Left hindlimb (tissue), 1 donor: ENCODE measurements at regions not wholly inside any gene's neighbourhood (a gene's known extent, or its start where the extent isn't known, plus 50 kb on each side); places are given as distances from the start of the nearest gene placed in this dataset.

ENCODE experiments used
- DNase-seq: peaks from one replicate; pipeline ENCODE4 v3.0.0-alpha.2; 2018

DNA sequence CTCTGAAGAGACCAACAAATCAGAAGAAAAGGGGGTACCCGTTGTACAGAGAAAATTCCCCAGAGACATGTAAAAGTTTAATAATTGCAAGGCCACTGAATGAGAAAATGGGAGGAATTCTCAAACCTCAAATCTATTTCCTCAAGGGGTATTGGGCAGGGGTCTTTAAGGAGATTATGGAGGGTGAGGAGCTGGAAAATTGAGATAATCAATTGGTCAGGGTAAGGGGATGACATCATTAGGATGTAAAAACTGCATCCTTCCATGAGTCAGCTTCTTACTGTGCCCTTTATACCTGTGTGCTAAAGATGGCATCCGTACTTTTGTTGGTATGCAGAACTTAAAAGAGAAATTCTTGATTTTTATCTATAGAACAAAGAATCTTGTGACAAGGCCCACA, 641.5 kb downstream of the LRFN5 start:
- DNase-seq = no peak

DNA sequence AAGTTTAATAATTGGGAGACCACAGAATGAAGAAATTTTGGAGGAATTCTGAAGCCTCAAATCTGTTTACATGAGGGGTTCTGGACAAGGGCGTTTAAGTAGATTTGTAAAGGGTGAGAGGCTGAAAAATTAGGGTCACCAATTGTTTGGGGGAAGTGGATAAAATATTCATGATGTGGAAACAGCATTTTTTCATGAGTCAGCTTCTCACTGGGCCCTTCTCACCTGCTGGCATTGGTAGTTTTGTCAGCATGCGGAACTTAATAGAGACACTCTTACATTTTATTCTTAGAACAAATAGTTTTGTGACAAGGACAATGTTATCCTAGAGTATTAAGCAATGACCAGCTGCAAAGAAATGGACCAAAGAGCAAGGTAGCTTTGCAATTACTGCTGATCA, 634.4 kb downstream of the LRFN5 start:
- no peak for DNase-seq

DNA sequence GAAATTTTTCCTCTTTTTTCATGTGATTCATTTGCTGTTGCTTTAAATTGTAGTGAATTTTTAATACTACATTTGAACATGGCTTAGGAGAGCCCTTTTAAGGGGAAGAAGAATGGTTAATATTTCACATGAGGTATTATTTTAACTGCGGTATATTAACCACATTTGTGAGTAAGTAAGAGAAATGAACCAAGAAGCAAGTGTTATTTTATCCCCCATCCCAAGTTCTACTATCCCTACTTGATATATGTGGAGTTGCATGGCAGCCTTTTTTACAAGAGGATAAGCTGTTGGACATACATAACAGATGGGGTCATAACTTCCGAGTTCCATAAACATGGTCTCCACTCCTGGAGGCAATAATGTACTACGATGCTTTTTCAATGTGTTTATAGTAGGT, 623.3 kb downstream of the LRFN5 start:
- no peak for DNase-seq

DNA sequence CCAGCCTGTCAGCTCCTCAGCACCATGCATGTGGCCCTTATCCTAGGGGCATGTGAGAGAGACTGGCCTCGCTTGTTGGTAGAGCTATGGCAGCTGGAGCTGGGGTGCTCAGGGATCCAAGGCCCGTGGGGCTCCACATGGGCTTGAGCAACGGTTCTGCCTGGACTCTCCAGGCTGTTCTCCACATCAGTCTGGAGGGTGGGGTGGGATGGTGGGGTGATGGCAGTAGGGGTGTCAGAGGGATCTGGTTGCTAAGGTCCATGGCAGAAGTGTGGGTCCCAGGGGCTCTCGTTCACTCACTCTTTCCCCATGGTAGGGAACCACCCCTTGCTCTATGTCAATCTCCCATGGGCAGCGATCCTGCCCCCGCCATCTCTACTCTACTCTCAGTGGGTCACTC, 622.6 kb downstream of the LRFN5 start:
- DNase-seq = no peak

DNA sequence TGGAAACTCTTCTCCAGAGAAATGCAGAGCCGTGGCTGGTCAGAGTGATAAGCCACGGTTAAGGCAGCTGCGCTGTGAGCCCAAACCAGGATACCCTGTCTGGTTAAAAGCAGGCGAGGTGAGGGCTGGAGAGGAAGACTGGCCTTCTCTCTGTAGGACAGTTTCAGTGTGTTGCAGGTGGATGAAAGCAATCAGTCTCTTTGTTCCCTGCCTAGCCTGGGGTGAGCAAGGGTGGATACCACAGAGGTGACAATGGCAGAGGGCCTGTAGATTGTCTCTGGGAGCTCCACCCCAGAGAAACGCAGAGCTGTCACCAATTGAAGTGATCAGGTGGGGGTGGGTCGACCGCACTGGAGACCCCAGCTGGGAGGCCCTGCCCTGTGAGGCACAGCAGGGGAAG, 621.9 kb downstream of the LRFN5 start:
- DNase-seq = no peak

DNA sequence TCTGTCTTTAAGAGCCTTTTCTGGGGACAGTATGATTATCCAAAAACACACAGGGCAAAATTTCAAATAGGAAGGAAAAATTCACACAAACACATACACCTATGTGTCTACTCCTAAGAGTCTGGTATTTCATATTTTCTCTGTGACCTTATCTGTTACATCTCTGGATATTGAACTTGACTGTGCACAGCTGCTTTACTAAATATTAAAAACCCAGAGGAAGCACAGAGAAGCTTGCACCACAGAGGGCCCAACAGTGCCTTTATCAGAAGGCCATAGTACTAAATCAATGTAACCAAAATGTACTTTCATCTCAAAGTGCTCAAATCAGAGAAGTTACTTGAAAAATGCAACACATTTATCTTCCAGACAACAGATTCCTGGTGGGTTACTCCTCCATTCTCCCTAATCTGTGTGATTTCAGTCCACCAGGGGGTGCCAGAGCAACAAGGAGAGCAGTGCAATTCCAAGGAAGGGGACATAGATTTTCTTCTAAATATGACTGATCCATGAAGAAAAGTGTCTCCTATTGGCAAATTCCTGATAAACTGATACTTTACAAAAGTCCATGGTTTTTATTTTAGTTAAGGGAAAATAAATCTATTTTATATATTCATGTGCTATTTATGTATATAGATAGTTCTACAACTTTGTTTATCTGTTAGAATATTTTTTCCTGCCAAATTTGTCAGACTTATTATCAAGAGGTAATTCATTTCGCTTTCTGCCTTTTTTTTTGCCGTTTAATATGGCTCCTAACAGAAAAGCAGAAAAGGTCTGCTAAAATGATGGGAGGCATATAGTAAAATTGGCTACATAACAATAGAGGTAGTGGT, 617.6 kb downstream of the LRFN5 start:
- peak; percentile 66 for DNase-seq

DNA sequence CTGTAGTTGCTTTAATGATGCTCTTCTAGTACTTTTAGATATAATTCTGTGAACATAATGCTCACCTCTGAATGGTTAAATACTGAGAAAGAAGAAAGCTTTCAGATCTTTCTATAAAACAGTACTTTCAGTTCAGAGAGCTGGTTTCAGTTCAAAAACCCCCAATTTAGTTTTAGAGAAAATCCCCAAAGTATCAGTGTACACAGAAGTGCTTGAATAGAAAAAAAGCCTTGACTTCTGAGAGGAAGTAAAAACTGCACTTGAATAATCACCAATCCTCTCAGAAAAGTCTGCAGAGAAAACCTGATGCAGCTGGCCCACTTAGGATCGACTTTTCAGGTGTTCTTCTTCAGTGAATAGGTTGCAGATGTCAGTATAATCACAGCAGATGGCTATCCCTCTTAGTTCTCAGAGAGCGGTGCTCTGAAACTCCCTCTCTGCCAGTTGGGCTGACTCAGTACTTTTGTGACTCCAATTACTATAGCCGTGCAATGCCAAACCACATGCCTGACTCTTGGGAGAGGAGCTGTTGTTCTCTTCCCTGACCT, 616.3 kb downstream of the LRFN5 start:
- peak; percentile 55 for DNase-seq

DNA sequence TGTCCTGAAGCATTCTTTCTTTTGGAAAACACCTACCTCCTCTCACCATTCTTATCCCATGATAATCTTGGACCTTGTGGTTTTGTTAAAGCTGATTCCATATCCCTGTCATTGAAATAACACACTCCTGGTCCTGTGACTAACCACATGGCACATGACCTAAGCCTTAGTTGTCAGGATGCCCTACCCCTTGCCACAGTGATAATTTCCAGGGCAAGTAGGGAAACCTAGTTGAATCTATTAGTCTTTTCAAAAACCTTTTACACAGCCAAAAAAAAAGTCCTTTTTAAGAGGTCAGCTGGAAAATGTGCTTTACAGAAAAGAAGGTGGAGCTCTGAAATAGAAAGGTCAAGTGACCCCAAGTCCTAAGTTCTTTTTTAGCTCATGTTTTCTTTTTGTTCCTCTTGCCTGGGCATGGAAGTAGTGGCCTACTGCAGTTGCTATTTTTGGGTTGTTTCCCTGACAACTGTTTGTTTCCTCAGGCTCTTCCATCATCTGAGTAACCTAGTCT, 608.4 kb downstream of the LRFN5 start:
- DNase-seq = no peak

DNA sequence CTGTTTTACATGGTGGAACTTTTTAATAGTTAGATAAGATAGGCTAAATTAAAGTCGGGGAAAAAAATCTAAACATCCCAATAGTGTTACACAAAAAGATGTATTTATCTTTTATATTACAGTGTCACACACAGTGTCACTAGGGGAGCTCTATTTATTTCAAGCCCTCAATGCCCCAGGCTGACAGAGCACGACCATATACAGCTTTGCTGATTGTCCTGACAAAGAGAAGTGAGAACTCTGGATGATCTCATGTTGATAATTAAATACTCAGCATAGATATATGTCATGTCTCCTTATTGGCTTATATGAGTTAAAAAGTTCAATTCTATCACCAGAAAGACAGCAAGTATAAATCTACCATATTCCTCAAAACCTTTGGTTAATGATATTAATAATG, 594.3 kb downstream of the LRFN5 start:
- DNase-seq = no peak

DNA sequence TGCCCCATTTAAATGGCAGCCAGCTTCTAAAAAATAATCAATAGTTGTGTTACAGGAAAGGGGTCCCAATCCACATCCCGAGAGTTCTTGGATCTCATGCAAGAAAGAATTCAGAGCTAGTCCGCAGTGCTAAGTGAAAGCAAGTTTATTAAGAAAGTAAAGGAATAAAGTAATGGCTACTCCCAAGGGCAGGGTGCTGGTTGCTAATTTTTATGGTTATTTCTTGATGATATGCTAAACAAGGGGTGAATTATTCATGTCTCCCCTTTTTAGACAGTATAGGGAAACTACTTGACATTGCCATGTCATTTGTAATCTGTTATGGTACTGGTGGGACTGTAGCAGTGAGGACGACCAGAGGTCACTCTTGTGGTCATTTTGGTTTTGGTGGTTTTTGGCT, 591.3 kb downstream of the LRFN5 start:
- no peak for DNase-seq

DNA sequence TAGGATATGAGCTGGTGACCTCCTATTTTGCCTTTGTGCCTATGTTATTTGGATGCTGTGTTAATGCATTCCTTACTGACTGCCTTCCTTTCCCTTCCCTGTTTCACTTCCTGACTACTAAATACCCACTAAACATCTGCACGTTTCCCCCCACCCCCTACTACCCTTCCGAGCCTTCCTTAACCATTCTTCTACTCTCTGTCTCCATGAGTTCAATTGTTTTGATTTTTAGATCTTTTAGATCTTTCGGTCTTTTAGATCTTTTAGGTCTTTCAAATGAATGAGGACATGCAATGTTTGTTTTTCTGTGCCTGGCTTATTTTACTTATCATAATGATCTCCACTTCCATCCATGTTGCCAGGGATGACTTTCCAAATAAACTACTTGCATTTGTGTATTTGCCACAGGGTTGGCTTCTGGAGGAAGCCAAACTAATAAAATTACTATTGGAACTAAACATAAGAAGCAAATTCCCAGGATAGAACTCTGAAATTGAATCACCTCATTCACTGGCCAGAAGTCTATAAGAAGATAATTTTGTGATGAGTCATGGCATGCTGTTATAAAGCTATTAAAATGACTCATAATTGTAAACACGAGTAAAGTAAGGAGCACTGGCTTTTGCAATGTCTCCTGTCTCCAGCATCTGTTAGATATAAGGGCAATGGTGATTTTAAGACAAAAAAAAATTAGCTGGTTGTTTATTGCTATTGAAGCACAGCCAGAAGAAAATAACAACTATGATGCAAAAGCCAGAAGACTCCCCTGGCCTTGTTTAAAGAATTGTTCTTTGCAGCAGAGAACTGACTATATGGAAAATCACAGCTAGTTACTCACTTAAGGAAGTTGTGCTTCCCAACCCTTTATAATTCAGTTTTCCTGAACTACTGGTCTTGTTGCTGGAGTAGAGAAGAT, 586.3 kb downstream of the LRFN5 start:
- no peak for DNase-seq

DNA sequence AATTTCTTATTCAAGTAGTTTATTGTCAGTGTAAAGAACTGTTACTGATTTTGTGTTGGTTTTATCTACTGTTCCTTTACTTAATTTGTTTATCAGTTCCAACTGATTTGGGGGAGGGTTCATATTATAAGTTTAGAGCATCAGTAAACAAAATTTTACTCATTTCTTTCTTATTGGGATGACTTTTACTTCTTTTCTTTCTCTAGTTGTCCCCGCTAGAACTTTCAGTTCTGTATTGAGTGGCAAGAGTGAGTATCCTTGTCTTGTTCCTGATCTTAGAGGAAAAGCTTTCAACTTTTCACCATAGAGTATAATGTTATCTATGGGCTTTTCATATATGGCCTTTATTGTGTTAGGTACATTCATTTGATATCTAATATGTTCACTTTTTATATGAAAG, 584.1 kb downstream of the LRFN5 start:
- DNase-seq = no peak

DNA sequence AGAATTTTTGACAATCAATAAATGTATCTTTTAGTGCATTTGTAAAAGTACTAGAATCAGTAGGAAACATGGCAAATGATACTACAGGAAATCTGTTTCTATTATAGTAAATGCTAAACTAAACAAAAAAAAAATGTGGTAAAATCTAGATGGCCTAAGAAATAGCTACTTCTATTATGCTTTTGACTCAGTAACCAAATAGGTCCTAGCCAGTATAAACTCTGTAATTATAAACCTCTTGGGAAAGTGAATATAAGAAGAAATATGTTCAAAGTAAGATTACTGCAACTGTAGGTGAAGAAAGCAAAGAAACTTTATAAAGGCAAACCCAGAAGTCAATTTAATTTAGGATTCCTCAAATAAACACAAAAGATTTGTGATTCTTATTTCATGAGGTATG, 581.2 kb downstream of the LRFN5 start:
- DNase-seq = no peak

DNA sequence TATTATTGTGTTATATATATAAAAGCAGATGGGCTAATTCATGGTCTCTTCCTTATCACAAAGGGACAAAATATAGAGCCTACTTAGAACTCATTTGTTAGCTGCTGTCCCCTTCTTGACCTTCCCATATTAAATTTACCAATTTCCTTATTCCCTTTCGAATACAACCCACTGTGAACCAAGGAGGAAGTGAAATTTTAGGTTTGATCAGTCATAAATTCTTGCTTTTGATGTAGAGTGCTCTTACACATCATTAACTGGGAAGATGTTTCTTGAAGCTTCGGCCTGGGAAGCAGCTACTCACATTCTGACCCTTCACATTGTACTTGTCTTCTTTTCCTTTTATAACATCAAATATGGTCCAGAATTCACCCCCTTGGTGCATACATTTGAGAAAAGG, 579.0 kb downstream of the LRFN5 start:
- no peak for DNase-seq

DNA sequence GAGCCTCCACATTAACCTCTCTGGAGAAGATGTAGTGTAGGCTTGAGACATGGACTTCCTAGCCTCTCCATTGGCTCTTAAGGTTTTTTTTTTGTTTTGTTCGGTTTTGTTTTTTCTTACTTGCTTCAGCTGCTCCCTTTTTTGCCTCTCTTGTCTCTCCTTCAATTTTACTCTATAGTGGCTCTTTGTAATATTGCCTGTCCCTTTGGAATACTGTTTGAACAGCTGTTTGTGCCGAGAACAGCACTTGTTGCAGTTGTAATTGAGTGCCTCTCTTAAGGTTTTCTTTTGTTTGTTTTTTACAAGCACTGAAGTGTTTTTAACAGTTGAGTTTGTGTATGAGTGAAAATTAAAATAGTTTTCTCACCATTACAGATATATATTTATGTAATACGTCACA, 567.7 kb downstream of the LRFN5 start:
- no peak for DNase-seq

DNA sequence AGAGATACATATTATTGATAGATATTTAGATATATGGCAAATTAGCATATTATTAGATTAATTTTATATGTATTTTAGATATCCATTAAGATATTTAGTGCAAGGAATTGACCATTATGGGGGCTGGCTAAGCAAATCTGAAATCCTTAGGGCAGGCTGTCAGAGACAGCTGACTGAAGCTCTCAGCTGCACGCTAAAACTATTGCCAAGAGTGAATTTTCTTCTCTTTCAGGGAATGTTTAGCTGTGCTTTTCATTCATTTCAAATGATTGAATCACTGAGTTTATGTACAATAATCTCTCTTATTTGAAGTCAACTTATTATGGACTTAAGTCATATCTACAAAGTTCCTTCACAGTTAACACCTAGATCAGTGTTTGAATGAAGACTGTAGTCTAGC, 566.5 kb downstream of the LRFN5 start:
- no peak for DNase-seq

DNA sequence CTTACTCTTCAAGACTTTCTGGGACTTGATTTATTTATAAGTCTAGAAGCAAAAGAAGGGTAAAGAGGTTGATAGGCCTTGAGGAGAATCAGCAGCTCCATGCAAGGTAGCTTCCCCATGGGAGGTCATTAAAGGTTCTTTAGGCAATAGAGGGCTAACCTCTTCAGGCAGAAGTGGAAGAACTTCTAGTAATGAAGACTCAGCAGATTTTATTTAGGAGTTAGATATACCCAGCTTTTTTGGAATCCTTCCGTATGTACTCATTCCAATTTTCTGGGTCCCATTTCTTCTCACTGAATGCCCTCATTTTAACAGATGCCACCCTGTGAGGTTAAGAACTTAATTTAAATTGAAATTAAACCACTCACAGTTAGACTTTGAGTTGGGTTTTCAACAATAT, 565.6 kb downstream of the LRFN5 start:
- DNase-seq = no peak

DNA sequence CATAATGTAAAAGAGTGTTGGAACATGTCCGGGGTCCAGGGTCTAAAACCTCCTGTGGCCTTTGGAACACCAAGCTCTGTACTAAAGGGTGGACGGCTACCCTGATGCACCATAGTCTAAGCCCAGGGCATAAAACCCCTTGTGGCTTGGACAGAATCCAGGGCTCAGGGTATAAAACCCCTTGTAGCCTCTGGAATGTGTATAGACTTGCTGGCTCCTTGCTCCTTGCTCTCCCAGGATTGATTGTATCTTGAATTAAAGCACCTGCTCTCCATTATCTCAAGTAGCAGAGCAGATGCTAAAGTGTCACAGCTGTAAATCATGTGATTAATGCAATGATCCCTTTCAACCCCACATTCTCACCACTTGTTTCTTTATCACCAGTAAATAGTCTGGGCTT, 556.5 kb downstream of the LRFN5 start:
- no peak for DNase-seq

DNA sequence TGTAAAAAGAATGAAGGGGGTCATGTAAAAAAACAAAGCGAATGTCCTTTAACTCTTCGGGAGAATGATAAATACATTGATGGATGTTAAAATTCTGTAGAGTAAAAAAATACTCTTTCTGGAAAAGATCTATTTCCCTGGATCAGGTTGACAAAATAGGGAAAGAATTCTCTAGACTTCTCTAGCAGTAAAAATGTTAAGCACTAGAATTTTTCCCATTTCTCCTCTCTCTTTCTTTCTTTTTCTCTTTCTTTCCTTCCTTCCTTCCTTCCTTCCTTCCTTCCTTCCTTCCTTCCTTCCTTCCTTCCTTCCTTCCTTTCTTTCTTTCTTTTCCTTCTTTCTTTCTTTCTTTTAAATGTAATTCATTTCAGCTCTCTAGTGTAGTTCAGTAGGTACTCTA, 552.5 kb downstream of the LRFN5 start:
- no peak for DNase-seq

DNA sequence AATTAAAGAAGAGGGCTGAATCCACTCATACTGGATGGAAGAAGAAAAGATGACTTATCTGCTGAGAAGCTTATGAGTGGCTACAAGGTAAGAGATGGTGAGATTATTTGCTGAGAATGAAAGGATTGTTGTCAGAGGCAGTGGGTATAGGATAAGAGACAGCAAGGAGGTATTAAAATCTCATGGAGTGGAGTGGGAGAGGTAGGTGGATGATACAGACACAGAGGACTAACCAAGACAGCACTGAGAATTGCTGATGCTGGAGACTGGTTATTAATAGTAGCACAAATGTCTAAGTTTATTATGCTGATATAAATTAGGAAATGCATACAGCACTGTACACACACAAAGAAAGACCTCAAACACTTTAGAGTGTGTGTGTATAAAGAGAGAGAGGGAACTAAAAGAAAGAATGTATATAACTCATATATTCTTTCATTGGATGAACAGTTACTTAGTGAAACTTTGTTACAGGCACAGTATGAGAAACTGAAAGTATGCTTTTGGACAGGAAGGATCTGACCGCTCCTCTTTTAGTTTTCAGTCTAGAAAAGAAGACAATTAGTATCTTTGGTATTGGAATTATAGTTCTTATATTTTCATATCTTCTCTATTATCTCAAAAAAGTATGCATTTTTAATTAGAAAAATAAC, 543.1 kb downstream of the LRFN5 start:
- no peak for DNase-seq

DNA sequence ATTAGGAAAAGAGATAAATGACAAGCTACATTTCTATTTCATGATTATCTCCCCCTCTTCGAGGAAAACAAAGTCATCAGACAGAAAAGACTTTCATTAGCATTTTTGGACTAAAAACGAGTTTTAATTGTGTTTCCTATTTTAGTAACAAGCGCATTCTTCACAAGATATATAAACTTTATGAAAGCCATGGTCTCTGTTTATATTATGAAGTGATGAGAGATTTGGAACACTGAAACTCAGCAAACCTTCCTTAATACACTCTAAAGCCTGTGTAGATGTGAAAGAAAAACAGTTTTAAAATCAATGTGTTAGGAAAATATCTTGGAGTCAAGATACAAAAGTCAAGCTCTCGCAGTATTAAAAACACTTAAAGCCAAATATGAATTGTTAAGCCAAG, 539.1 kb downstream of the LRFN5 start:
- DNase-seq = no peak

DNA sequence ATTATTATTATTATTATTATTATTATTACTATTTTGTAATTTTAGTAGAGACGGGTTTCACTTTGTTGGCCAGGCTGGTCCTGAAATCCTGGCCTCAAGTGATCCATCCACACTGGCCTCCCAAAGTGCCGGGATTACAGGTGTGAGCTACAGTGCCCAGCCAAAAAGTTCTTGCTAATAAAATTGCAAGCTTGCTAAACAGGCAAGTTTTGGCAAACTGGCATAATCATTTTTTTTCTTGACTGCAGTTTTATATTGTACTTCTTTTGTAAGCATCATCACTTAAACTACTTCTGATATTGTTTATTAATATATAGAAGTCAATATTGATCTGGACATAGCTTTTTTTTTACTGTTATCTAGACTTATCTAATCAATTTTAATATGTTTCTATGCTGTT, 536.4 kb downstream of the LRFN5 start:
- DNase-seq = no peak

DNA sequence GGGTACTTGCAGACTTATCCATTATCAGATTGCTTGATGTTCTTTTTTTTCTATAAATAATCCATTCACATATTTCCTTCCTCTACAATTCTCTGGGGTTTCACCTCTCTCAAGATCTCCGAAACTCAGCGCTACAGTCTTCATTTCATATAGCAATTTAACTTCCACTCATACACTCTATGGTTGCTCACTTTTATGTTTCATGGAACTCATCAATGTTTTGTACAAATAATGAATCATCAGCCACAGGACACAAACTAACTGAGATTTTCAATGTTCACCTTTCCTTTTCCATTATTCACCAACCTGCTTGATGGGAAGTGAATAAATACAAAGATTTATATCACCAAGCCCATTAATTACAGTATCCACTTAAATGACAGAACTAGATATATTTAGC, 534.7 kb downstream of the LRFN5 start:
- DNase-seq = no peak
